ENCODE measurements at regions not wholly inside any gene's neighbourhood (a gene's known extent, or its start where the extent isn't known, plus 50 kb on each side); places are given as distances from the start of the nearest gene placed in this dataset.

GRCh38 chr20:48547664-48548063 is 280.1 kb downstream of the PREX1 start:
- H3K79me2 ChIP-seq (ENCODE audit: insufficient read depth, low read length): no peaks in the 10 kb centered on the region

GRCh38 chr20:48544402-48545339 is 283.1 kb downstream of the PREX1 start:
- no peak overlapping the region for H3K4me3 Mint-ChIP-seq
- H3K4me2 ChIP-seq (replicated peaks; ENCODE audit: extremely low read depth, low read length, poor library complexity, severe bottlenecking): no peak overlapping the region
- H3K27me3 ChIP-seq (ENCODE audit: control insufficient read depth in 2 of 2, insufficient read depth in 2 of 2, low read length in 2 of 2): no peaks in the 10 kb centered on the region
- H3K79me2 ChIP-seq (ENCODE audit: insufficient read depth, low read length): no peaks in the 10 kb centered on the region
- H3K9me3 ChIP-seq (replicated peaks in 1 of 2; ENCODE audit: control insufficient read depth in 1 of 2, insufficient read depth in 1 of 2, low read length in 2 of 2): no peaks in the 10 kb centered on the region
- DNase-seq: no peak
- TF ChIP-seq, protein P1, sequence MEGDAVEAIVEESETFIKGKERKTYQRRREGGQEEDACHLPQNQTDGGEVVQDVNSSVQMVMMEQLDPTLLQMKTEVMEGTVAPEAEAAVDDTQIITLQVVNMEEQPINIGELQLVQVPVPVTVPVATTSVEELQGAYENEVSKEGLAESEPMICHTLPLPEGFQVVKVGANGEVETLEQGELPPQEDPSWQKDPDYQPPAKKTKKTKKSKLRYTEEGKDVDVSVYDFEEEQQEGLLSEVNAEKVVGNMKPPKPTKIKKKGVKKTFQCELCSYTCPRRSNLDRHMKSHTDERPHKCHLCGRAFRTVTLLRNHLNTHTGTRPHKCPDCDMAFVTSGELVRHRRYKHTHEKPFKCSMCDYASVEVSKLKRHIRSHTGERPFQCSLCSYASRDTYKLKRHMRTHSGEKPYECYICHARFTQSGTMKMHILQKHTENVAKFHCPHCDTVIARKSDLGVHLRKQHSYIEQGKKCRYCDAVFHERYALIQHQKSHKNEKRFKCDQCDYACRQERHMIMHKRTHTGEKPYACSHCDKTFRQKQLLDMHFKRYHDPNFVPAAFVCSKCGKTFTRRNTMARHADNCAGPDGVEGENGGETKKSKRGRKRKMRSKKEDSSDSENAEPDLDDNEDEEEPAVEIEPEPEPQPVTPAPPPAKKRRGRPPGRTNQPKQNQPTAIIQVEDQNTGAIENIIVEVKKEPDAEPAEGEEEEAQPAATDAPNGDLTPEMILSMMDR (IDR thresholded peaks at IDR 0.05): no peak
- no peak overlapping the region for H3K27ac ChIP-seq (ENCODE audit: low read depth in 1 of 2, low read length in 2 of 2)
- no peaks in the 10 kb centered on the region for H3K36me3 ChIP-seq (replicated peaks in 1 of 2; ENCODE audit: control insufficient read depth in 1 of 2, insufficient read depth in 2 of 2, low read length in 2 of 2)
- no peak overlapping the region for H3K27ac Mint-ChIP-seq
- peaks cover 0 to 8% (median 4%) of the 10 kb centered on the region in 7 donors for H3K9me3 Mint-ChIP-seq
- no peak overlapping the region for H2AFZ ChIP-seq (ENCODE audit: insufficient read depth, low read depth, low read length, poor library complexity, severe bottlenecking)
- WGBS (ENCODE audit: insufficient coverage): 54% methylated on average over 5 of the region's 6 CpGs
- H3K4me1 ChIP-seq (ENCODE audit: control insufficient read depth in 1 of 2, insufficient read depth in 2 of 2, low read length in 2 of 2): no peaks in the 10 kb centered on the region
- no peaks in the 10 kb centered on the region for H4K20me1 ChIP-seq (ENCODE audit: insufficient read depth, low read length)
- no peaks in the 10 kb centered on the region for H3K4me1 Mint-ChIP-seq
- no peak overlapping the region for H3K9ac ChIP-seq (ENCODE audit: insufficient read depth, low read length, poor library complexity, severe bottlenecking)
- H3K27me3 Mint-ChIP-seq (ENCODE audit: low read depth in 3 of 3): peaks cover 9 to 15% (median 13%) of the 10 kb centered on the region in 3 donors
- no peaks in the 10 kb centered on the region for H3K36me3 Mint-ChIP-seq
- intact Hi-C loops (cut with micrococcal nuclease): no loop called here
- H3K4me3 ChIP-seq (replicated peaks in 1 of 3; ENCODE audit: low read depth in 2 of 3, low read length in 3 of 3): no peak overlapping the region

More at GRCh38 chr20:48547664-48548063, 280.1 kb downstream of the PREX1 start:
- DNase-seq: no peak
- Histone ChIP-seq H2AFZ (ENCODE audit: insufficient read depth, low read depth, low read length, poor library complexity, severe bottlenecking) (no peak overlapping the region), H3K9ac (ENCODE audit: insufficient read depth, low read length, poor library complexity, severe bottlenecking) (no peak overlapping the region), H3K4me1 (ENCODE audit: control insufficient read depth in 1 of 2, insufficient read depth in 2 of 2, low read length in 2 of 2) (no peaks in the 10 kb centered on the region), H4K20me1 (ENCODE audit: insufficient read depth, low read length) (no peaks in the 10 kb centered on the region), H3K4me2 (replicated peaks; ENCODE audit: extremely low read depth, low read length, poor library complexity, severe bottlenecking) (no peak overlapping the region), H3K4me3 (replicated peaks in 1 of 3; ENCODE audit: low read depth in 2 of 3, low read length in 3 of 3) (no peak overlapping the region), H3K27me3 (ENCODE audit: control insufficient read depth in 2 of 2, insufficient read depth in 2 of 2, low read length in 2 of 2) (no peaks in the 10 kb centered on the region), H3K36me3 (replicated peaks in 1 of 2; ENCODE audit: control insufficient read depth in 1 of 2, insufficient read depth in 2 of 2, low read length in 2 of 2) (no peaks in the 10 kb centered on the region), H3K9me3 (replicated peaks in 1 of 2; ENCODE audit: control insufficient read depth in 1 of 2, insufficient read depth in 1 of 2, low read length in 2 of 2) (no peaks in the 10 kb centered on the region), H3K27ac (ENCODE audit: low read depth in 1 of 2, low read length in 2 of 2) (no peak overlapping the region)
- H3K36me3 Mint-ChIP-seq: no peaks in the 10 kb centered on the region
- H3K4me1 Mint-ChIP-seq: no peaks in the 10 kb centered on the region
- 95% methylated on average over 3 of the region's 7 CpGs for WGBS (ENCODE audit: insufficient coverage)
- intact Hi-C loops (cut with micrococcal nuclease): no loop called here
- peaks cover 0 to 5% (median 1%) of the 10 kb centered on the region in 7 donors for H3K9me3 Mint-ChIP-seq
- peaks cover 5 to 14% (median 6%) of the 10 kb centered on the region in 3 donors for H3K27me3 Mint-ChIP-seq (ENCODE audit: low read depth in 3 of 3)
- TF ChIP-seq, protein P1 (IDR thresholded peaks at IDR 0.05): no peak
- H3K4me3 Mint-ChIP-seq: no peak overlapping the region
- no peak overlapping the region for H3K27ac Mint-ChIP-seq

Measured in CD14-positive monocyte (primary cell).